ENCODE measurements at regions not wholly inside any gene's neighbourhood (a gene's known extent, or its start where the extent isn't known, plus 50 kb on each side); places are given as distances from the start of the nearest gene placed in this dataset.
"Not testable (repeated sequence)": the region's sequence is repeated elsewhere in the genome, so short reads cannot be mapped to it uniquely, and the experiment has no call there.

GRCh38 chr6:27049863-27050781 lies 197.4 kb upstream of the PRSS16 start:
- Histone ChIP-seq H3K4me3 (ENCODE audit: insufficient read depth, low read depth, low read length) (no peak overlapping the region), H3K27me3 (ENCODE audit: insufficient read depth, low read length) (no peaks in the 10 kb centered on the region), H3K9me3 (ENCODE audit: insufficient read depth, low read depth, low read length) (no peaks in the 10 kb centered on the region), H3K9ac (ENCODE audit: low read length) (no peak overlapping the region), H3K4me1 (ENCODE audit: insufficient read depth, low read length) (no peaks in the 10 kb centered on the region), H4K20me1 (ENCODE audit: insufficient read depth, low read length) (no peaks in the 10 kb centered on the region), H3K4me2 (ENCODE audit: low read length) (no peak overlapping the region), H3K36me3 (ENCODE audit: insufficient read depth, low read length) (no peaks in the 10 kb centered on the region), H3K79me2 (ENCODE audit: insufficient read depth, low read length) (no peaks in the 10 kb centered on the region), H2AFZ (ENCODE audit: low read depth, low read length) (no peak overlapping the region), H3K27ac (ENCODE audit: low read depth, low read length) (no peak overlapping the region)
- Mint-ChIP-seq H3K27me3 (ENCODE audit: low read depth, unreplicated experiment) (no peaks in the 10 kb centered on the region), H3K4me1 (ENCODE audit: low read depth, unreplicated experiment) (no peaks in the 10 kb centered on the region), H3K4me3 (ENCODE audit: unreplicated experiment) (no peak overlapping the region), H3K9me3 (ENCODE audit: unreplicated experiment) (peaks cover 5% of the 10 kb centered on the region), H3K27ac (ENCODE audit: unreplicated experiment) (no peak overlapping the region), H3K36me3 (ENCODE audit: low read depth, unreplicated experiment) (no peaks in the 10 kb centered on the region)
- DNase-seq (ENCODE audit: low read depth) (no peak), FAIRE-seq (no peak)
- no peak for TF ChIP-seq CTCF (IDR thresholded peaks at IDR 0.05; ENCODE audit: insufficient read depth, low read depth, low read length)

- not testable (repeated sequence) for H3K4me1 Mint-ChIP-seq (ENCODE audit: low read depth, unreplicated experiment); H3K36me3 Mint-ChIP-seq (ENCODE audit: low read depth, unreplicated experiment); H3K4me3 ChIP-seq (ENCODE audit: insufficient read depth, low read depth, low read length); H3K9ac ChIP-seq (ENCODE audit: low read length); H4K20me1 ChIP-seq (ENCODE audit: insufficient read depth, low read length); DNase-seq (ENCODE audit: low read depth); FAIRE-seq; H3K9me3 ChIP-seq (ENCODE audit: insufficient read depth, low read depth, low read length); H3K36me3 ChIP-seq (ENCODE audit: insufficient read depth, low read length); H3K9me3 Mint-ChIP-seq (ENCODE audit: unreplicated experiment); H3K27ac ChIP-seq (ENCODE audit: low read depth, low read length); H3K4me2 ChIP-seq (ENCODE audit: low read length); H3K27ac Mint-ChIP-seq (ENCODE audit: unreplicated experiment); H3K27me3 Mint-ChIP-seq (ENCODE audit: low read depth, unreplicated experiment); H3K27me3 ChIP-seq (ENCODE audit: insufficient read depth, low read length); H3K4me1 ChIP-seq (ENCODE audit: insufficient read depth, low read length); H3K4me3 Mint-ChIP-seq (ENCODE audit: unreplicated experiment); H2AFZ ChIP-seq (ENCODE audit: low read depth, low read length); H3K79me2 ChIP-seq (ENCODE audit: insufficient read depth, low read length)
Observed at GRCh38 chr6:27052082-27052730, 195.3 kb upstream of the PRSS16 start.

- no peak overlapping the region for H3K4me3 Mint-ChIP-seq (ENCODE audit: unreplicated experiment)
- H3K9me3 Mint-ChIP-seq (ENCODE audit: unreplicated experiment) = no peaks in the 10 kb centered on the region
Observed at GRCh38 chr6:27052731-27053082, 194.8 kb upstream of the PRSS16 start.

More at GRCh38 chr6:27052731-27053082, 194.8 kb upstream of the PRSS16 start:
- Histone ChIP-seq H3K9ac (ENCODE audit: low read length) (no peak overlapping the region), H3K27me3 (ENCODE audit: insufficient read depth, low read length) (no peaks in the 10 kb centered on the region), H3K4me1 (ENCODE audit: insufficient read depth, low read length) (no peaks in the 10 kb centered on the region), H3K79me2 (ENCODE audit: insufficient read depth, low read length) (no peaks in the 10 kb centered on the region), H3K27ac (ENCODE audit: low read depth, low read length) (no peak overlapping the region), H3K36me3 (ENCODE audit: insufficient read depth, low read length) (no peaks in the 10 kb centered on the region), H2AFZ (ENCODE audit: low read depth, low read length) (no peak overlapping the region), H4K20me1 (ENCODE audit: insufficient read depth, low read length) (no peaks in the 10 kb centered on the region), H3K9me3 (ENCODE audit: insufficient read depth, low read depth, low read length) (no peaks in the 10 kb centered on the region), H3K4me3 (ENCODE audit: insufficient read depth, low read depth, low read length) (no peak overlapping the region), H3K4me2 (ENCODE audit: low read length) (no peak overlapping the region)
- TF ChIP-seq EZH2 (IDR thresholded peaks at IDR 0.05; ENCODE audit: insufficient read depth, low read length) (no peak), CTCF (IDR thresholded peaks at IDR 0.05; ENCODE audit: insufficient read depth, low read depth, low read length) (no peak)
- H3K27me3 Mint-ChIP-seq (ENCODE audit: low read depth, unreplicated experiment) = no peaks in the 10 kb centered on the region
- H3K4me1 Mint-ChIP-seq (ENCODE audit: low read depth, unreplicated experiment) = no peaks in the 10 kb centered on the region
- H3K27ac Mint-ChIP-seq (ENCODE audit: unreplicated experiment) = no peak overlapping the region
- FAIRE-seq (no peak), DNase-seq (ENCODE audit: low read depth) (no peak)
- no peaks in the 10 kb centered on the region for H3K36me3 Mint-ChIP-seq (ENCODE audit: low read depth, unreplicated experiment)

Data from astrocyte (in vitro differentiated cells and primary cell).